ENCODE measurements at regions not wholly inside any gene's neighbourhood (a gene's known extent, or its start where the extent isn't known, plus 50 kb on each side); places are given as distances from the start of the nearest gene placed in this dataset.

GRCh38 chr4:63308697-63309096 lies 1100.6 kb downstream of the TECRL start:
- Histone ChIP-seq H2BK12ac (ENCODE audit: low read length) (no peak overlapping the region), H2BK120ac (ENCODE audit: insufficient read depth, low read length, poor library complexity) (no peak overlapping the region), H3K14ac (ENCODE audit: low read length) (no peak overlapping the region), H4K8ac (ENCODE audit: low read depth, low read length) (no peak overlapping the region), H2AFZ (ENCODE audit: insufficient read depth, low read length, poor library complexity) (no peak overlapping the region), H3K79me1 (ENCODE audit: low read length) (no peaks in the 10 kb centered on the region), H3K9ac (ENCODE audit: low read length) (no peak overlapping the region), H3K4me2 (ENCODE audit: low read length) (no peak overlapping the region), H3K4me3 (ENCODE audit: low read depth, low read length) (no peak overlapping the region), H3K4ac (ENCODE audit: low read depth, low read length) (no peak overlapping the region), H3K27me3 (ENCODE audit: insufficient read depth, low read length) (no peaks in the 10 kb centered on the region), H3K4me1 (ENCODE audit: control insufficient read depth in 1 of 2, insufficient read depth in 2 of 2, low read length in 2 of 2) (no peaks in the 10 kb centered on the region), H3K9me3 (ENCODE audit: insufficient read depth, low read depth, low read length) (no peaks in the 10 kb centered on the region), H3K79me2 (ENCODE audit: control insufficient read depth, insufficient read depth, low read length, poor library complexity) (no peaks in the 10 kb centered on the region), H3K18ac (ENCODE audit: low read length) (no peak overlapping the region), H3K27ac (ENCODE audit: low read depth, low read length) (no peak overlapping the region), H2AK5ac (ENCODE audit: low read length) (no peak overlapping the region), H2BK5ac (ENCODE audit: low read depth, low read length, poor library complexity) (no peak overlapping the region), H3K36me3 (ENCODE audit: control insufficient read depth in 1 of 2, insufficient read depth in 2 of 2, low read length in 2 of 2) (no peaks in the 10 kb centered on the region), H4K12ac (ENCODE audit: low read depth, low read length) (no peak overlapping the region), H3K23ac (ENCODE audit: low read length) (no peak overlapping the region), H4K91ac (ENCODE audit: low read depth, low read length) (no peak overlapping the region)
- DNase-seq = peak in 1 of 2 donors; percentile 6

GRCh38 chr4:63302792-63303191 lies 1106.5 kb downstream of the TECRL start:
- Histone ChIP-seq H3K4me2 (ENCODE audit: low read length) (no peak overlapping the region), H2AFZ (ENCODE audit: insufficient read depth, low read length, poor library complexity) (no peak overlapping the region)
- WGBS (ENCODE audit: extremely low coverage, insufficient coverage, insufficient read length) = no CpG with 5 or more reads among the region's 1 CpG

GRCh38 chr4:63302078-63302477 lies 1107.2 kb downstream of the TECRL start:
- Histone ChIP-seq H3K23ac (ENCODE audit: low read length) (no peak overlapping the region), H3K4me1 (ENCODE audit: control insufficient read depth in 1 of 2, insufficient read depth in 2 of 2, low read length in 2 of 2) (no peaks in the 10 kb centered on the region), H3K9ac (ENCODE audit: low read length) (no peak overlapping the region), H3K14ac (ENCODE audit: low read length) (no peak overlapping the region), H3K4me3 (ENCODE audit: low read depth, low read length) (no peak overlapping the region), H3K4ac (ENCODE audit: low read depth, low read length) (no peak overlapping the region), H3K36me3 (ENCODE audit: control insufficient read depth in 1 of 2, insufficient read depth in 2 of 2, low read length in 2 of 2) (no peaks in the 10 kb centered on the region), H3K9me3 (ENCODE audit: insufficient read depth, low read depth, low read length) (no peaks in the 10 kb centered on the region), H2BK12ac (ENCODE audit: low read length) (no peak overlapping the region), H2BK120ac (ENCODE audit: insufficient read depth, low read length, poor library complexity) (no peak overlapping the region), H3K79me1 (ENCODE audit: low read length) (no peaks in the 10 kb centered on the region), H2AFZ (ENCODE audit: insufficient read depth, low read length, poor library complexity) (no peak overlapping the region), H3K27ac (ENCODE audit: low read depth, low read length) (no peak overlapping the region), H3K27me3 (ENCODE audit: insufficient read depth, low read length) (no peaks in the 10 kb centered on the region), H4K91ac (ENCODE audit: low read depth, low read length) (no peak overlapping the region), H2BK5ac (ENCODE audit: low read depth, low read length, poor library complexity) (no peak overlapping the region), H2AK5ac (ENCODE audit: low read length) (no peak overlapping the region), H3K4me2 (ENCODE audit: low read length) (no peak overlapping the region), H3K79me2 (ENCODE audit: control insufficient read depth, insufficient read depth, low read length, poor library complexity) (no peaks in the 10 kb centered on the region), H4K8ac (ENCODE audit: low read depth, low read length) (no peak overlapping the region), H3K18ac (ENCODE audit: low read length) (no peak overlapping the region), H4K12ac (ENCODE audit: low read depth, low read length) (no peak overlapping the region)
- no CpG with 5 or more reads among the region's 1 CpG for WGBS (ENCODE audit: extremely low coverage, insufficient coverage, insufficient read length)
- no peak for DNase-seq

More at GRCh38 chr4:63302792-63303191, 1106.5 kb downstream of the TECRL start:
- Histone ChIP-seq H3K9ac (ENCODE audit: low read length) (no peak overlapping the region), H3K23ac (ENCODE audit: low read length) (no peak overlapping the region), H2BK5ac (ENCODE audit: low read depth, low read length, poor library complexity) (no peak overlapping the region), H3K27ac (ENCODE audit: low read depth, low read length) (no peak overlapping the region), H3K79me1 (ENCODE audit: low read length) (no peaks in the 10 kb centered on the region), H3K18ac (ENCODE audit: low read length) (no peak overlapping the region), H3K36me3 (ENCODE audit: control insufficient read depth in 1 of 2, insufficient read depth in 2 of 2, low read length in 2 of 2) (no peaks in the 10 kb centered on the region), H4K8ac (ENCODE audit: low read depth, low read length) (no peak overlapping the region), H3K4me1 (ENCODE audit: control insufficient read depth in 1 of 2, insufficient read depth in 2 of 2, low read length in 2 of 2) (no peaks in the 10 kb centered on the region), H2BK120ac (ENCODE audit: insufficient read depth, low read length, poor library complexity) (no peak overlapping the region), H4K91ac (ENCODE audit: low read depth, low read length) (no peak overlapping the region), H2AK5ac (ENCODE audit: low read length) (no peak overlapping the region), H3K14ac (ENCODE audit: low read length) (no peak overlapping the region), H3K79me2 (ENCODE audit: control insufficient read depth, insufficient read depth, low read length, poor library complexity) (no peaks in the 10 kb centered on the region), H3K4me3 (ENCODE audit: low read depth, low read length) (no peak overlapping the region), H2BK12ac (ENCODE audit: low read length) (no peak overlapping the region), H3K27me3 (ENCODE audit: insufficient read depth, low read length) (no peaks in the 10 kb centered on the region), H4K12ac (ENCODE audit: low read depth, low read length) (no peak overlapping the region), H3K4ac (ENCODE audit: low read depth, low read length) (no peak overlapping the region), H3K9me3 (ENCODE audit: insufficient read depth, low read depth, low read length) (no peaks in the 10 kb centered on the region)
- DNase-seq = no peak

- H2BK5ac ChIP-seq (ENCODE audit: low read depth, low read length, poor library complexity) = no peak overlapping the region
- DNase-seq = peak in 1 of 2 donors; percentile 20
- no peaks in the 10 kb centered on the region for H3K4me1 ChIP-seq (ENCODE audit: control insufficient read depth in 1 of 2, insufficient read depth in 2 of 2, low read length in 2 of 2)
- no peaks in the 10 kb centered on the region for H3K79me1 ChIP-seq (ENCODE audit: low read length)
- no peak overlapping the region for H4K12ac ChIP-seq (ENCODE audit: low read depth, low read length)
- H2BK12ac ChIP-seq (ENCODE audit: low read length) = no peak overlapping the region
- H3K23ac ChIP-seq (ENCODE audit: low read length) = no peak overlapping the region
- H3K4me3 ChIP-seq (ENCODE audit: low read depth, low read length) = no peak overlapping the region
- H3K9me3 ChIP-seq (ENCODE audit: insufficient read depth, low read depth, low read length) = no peaks in the 10 kb centered on the region
- H3K4me2 ChIP-seq (ENCODE audit: low read length) = no peak overlapping the region
- no peak overlapping the region for H4K91ac ChIP-seq (ENCODE audit: low read depth, low read length)
- no peak overlapping the region for H2AFZ ChIP-seq (ENCODE audit: insufficient read depth, low read length, poor library complexity)
- H3K9ac ChIP-seq (ENCODE audit: low read length) = no peak overlapping the region
- H2AK5ac ChIP-seq (ENCODE audit: low read length) = no peak overlapping the region
- no peaks in the 10 kb centered on the region for H3K79me2 ChIP-seq (ENCODE audit: control insufficient read depth, insufficient read depth, low read length, poor library complexity)
- no peaks in the 10 kb centered on the region for H3K27me3 ChIP-seq (ENCODE audit: insufficient read depth, low read length)
- no peak overlapping the region for H3K14ac ChIP-seq (ENCODE audit: low read length)
- no peak overlapping the region for H3K18ac ChIP-seq (ENCODE audit: low read length)
- WGBS (ENCODE audit: extremely low coverage, insufficient coverage, insufficient read length) = no CpG with 5 or more reads among the region's 1 CpG
- H3K4ac ChIP-seq (ENCODE audit: low read depth, low read length) = no peak overlapping the region
- H4K8ac ChIP-seq (ENCODE audit: low read depth, low read length) = no peak overlapping the region
- no peak overlapping the region for H2BK120ac ChIP-seq (ENCODE audit: insufficient read depth, low read length, poor library complexity)
- H3K27ac ChIP-seq (ENCODE audit: low read depth, low read length) = no peak overlapping the region
- H3K36me3 ChIP-seq (ENCODE audit: control insufficient read depth in 1 of 2, insufficient read depth in 2 of 2, low read length in 2 of 2) = no peaks in the 10 kb centered on the region
Measured at GRCh38 chr4:63296773-63297172, 1112.5 kb downstream of the TECRL start.

Data from trophoblast cell (in vitro differentiated cells and primary cell).